NOMO-1 treated with dmso at 0.1 percent for 144 hours (cell line): ENCODE measurements at regions not wholly inside any gene's neighbourhood (a gene's known extent, or its start where the extent isn't known, plus 50 kb on each side); places are given as distances from the start of the nearest gene placed in this dataset.
"Not testable (repeated sequence)": the region's sequence is repeated elsewhere in the genome, so short reads cannot be mapped to it uniquely, and the experiment has no call there.

ENCODE experiments used
- DNase-seq: peaks from one replicate; lab custom pipeline; 2025; ENCODE audit not compliant: unreplicated experiment; lab: John Stamatoyannopoulos, UW

- no peak for DNase-seq
Observed at GRCh38 chr3:59506191-59506590, 456.4 kb upstream of the CFAP20DC start.

DNA sequence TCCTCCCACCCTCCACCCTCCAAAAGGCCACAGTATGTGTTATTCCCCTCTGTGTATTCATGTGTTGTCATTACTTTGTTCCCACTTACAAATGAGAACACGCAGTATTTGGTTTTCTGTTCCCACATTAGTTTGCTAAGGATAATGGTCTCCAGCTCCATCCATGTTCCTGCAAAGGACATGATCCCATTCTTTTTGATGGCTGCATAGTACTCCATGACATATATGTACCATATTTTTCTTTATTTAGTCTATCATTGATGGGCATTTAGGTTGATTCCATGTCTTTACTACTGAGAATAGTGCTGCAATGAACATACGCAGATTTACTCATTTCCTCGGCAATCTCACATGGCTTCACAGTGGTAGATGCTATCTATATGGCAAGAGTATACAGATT lies 453.6 kb upstream of the CFAP20DC start:
- no peak for DNase-seq

DNA sequence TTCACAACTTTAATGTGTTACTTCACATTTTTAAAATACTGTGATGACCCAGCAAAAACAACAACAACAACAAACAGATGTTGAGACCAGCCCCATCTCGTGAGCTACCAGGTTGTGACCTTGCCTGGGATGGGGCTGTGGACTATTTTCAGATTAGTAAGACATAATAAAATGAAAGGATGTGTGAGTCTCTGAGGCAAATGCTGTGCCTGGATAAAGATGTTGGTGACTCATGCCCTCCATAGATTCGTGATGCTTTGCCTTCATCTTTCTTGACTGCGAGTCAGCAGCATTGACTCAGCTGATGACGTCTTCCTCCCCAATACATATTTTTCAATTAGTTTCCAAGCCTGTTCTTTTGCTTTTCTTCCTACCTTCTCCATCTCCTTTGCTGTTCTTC lies 453.0 kb upstream of the CFAP20DC start:
- no peak for DNase-seq

DNA sequence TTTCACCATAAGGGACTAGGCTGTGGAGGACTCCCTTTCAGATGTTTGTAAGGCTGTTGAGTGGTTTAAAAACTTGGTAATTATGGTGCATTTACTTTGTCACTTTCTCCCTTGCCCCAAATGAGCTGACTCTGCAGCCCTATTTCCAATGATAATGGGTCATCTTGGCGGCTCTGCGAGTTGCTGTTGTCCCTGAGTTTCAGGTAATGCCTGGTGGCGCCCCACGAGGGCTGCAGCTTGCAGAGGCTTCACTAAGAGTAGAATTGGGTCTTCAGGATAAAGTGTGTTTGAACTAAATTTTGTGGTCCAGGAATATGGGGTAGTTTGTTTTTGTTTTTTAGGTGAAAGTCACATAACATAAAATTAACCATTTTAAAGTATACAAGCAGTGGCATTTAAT lies 450.1 kb upstream of the CFAP20DC start:
- no peak for DNase-seq

- no peak for DNase-seq
Observed at GRCh38 chr3:59499000-59499399, 449.2 kb upstream of the CFAP20DC start.

DNA sequence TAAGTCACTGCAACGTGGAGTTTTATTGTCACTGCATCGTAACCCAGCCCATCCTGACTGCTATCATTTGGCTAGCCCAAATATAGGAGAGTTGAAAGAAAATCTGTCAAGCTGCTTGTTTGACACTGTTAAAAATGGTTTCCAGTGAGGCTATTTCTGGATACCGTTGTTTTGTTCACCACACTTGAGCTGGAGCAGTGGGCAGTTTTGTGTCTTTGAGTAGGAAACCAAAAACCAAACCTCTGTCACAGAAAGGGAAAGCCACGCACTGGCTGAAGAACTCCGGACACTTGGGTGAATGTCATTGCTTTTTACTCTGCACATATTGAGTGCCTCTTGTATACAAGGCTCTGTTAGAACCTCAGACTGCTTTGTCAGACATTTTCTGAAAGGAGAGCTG lies 446.4 kb upstream of the CFAP20DC start:
- no peak for DNase-seq

GRCh38 chr3:59494969-59495368 lies 445.1 kb upstream of the CFAP20DC start:
- DNase-seq = not testable (repeated sequence)

GRCh38 chr3:59486520-59486919 lies 436.7 kb upstream of the CFAP20DC start:
- DNase-seq = no peak

- DNase-seq = no peak
Observed at GRCh38 chr3:59483191-59483590, 433.4 kb upstream of the CFAP20DC start.

DNA sequence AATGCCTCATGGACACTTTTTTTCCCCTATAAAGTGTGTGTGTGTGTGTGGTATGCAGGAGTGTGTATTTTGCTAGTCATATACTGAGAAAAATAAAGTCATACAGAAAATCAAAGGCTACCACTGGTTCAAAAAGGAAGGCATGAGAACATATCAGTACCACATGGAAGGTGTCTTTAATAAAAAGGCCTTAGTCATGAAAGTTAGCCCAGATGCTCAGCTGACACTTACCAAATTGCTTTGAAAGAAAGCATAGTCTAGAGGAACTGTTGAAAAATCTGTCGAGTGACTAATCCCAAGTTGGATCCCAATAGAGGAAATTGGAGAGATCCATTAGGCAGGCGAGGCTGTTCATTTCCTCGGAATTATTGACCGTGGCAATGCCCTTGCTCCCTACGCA lies 432.9 kb upstream of the CFAP20DC start:
- no peak for DNase-seq

DNA sequence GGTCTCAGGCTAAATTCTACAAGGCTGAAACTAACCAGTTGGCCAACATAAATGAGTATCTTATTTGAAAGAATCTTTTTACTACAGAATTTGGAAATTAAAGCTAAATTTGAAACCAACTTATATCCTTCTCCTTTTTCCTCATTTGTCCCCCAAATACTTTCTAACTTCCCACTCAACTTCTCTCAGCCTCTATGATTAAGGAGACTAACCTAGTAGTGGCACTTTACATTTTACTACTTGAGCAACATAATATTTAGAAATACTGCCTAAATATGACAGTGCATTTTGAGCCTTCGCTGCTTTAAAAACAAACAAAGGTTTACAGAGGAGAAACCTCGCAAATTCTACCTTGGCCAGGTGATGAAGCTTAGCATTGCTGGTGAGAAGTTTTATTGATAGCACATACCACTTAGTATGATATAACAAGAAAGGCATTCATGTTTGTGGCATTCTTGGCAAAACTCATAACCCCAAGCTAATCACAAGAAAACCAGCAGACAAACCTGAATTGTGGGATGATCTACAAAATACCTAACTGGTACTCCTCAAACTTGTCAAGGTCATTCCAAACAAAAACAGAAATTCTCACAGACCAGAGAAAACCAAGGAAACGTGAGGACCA lies 432.1 kb upstream of the CFAP20DC start:
- DNase-seq = no peak

GRCh38 chr3:59480486-59480995 lies 430.7 kb upstream of the CFAP20DC start:
- DNase-seq = peak; percentile 34

DNA sequence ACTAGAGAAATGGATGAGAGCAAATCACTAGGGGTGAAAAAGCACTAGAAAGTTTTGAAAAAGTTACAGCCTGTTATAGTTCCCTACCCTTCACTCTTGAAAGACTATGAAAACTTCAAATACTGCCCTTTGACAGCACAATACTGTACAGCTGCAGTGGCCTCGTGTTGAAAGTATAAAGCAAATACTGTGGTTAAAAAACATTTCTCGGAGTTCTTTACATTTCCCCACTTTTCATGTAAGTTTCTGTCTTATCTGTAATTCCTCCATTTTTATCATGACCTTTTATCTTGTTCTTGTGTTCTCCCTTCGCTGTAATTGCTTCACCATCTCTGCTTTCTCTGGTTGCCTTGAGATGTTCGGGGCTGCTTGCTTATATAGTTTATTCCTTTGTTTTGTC lies 423.8 kb upstream of the CFAP20DC start:
- DNase-seq = no peak

- no peak for DNase-seq
Observed at GRCh38 chr3:59472541-59472940, 422.7 kb upstream of the CFAP20DC start.

DNA sequence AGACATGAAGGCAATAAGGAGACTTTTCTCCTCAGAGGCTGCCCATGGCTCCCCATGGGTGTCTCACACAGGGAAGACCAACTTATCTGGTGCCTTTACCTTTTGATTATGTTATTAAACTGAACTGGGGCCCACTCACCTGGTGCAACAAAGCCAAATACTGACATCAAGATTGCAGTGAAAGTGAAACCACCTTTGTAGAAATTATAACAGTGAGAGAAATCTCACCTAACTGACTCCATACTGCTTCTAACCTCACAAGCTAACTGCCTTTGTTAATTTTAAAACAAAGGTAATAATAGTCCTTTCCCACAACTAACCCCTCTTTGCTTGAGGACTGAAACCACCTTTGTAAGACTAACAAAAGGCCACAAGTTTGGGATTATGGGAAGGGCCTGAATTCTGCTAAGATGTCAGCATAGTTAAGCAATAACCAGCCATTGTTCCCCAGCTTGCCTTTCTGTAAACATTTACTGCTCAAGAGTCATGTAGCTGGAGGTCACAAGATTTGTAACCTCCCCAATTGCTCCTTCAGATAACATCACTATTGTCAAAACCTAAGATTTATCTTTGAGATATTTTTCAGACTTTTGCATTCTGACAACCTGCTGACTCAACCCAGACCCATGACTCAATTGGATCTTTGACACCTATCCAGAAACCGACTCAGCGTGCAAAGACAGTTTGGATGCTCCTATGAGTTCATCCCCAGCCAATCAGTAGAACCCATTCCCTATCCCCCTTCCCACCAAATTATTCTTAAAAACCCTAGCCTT lies 420.3 kb upstream of the CFAP20DC start:
- no peak for DNase-seq

DNA sequence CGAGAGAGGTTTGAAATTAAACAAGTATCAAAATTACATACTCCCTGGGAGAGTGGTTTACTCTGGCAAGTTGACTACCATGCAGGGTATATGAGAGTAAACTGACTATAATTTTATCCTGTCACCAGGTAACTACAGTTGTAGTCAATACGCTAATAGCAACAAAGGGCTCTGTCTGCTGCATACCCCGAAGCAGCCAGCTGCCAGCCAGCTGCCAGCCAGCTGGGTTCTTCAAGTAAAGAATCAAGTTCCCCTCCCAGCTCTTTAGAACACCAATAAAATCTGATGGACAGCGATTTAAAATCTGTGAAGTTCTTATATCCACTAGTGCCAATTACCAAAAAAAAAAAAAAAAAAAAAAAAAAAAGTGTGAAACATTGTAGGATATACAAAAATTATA lies 417.7 kb upstream of the CFAP20DC start:
- DNase-seq = no peak

DNA sequence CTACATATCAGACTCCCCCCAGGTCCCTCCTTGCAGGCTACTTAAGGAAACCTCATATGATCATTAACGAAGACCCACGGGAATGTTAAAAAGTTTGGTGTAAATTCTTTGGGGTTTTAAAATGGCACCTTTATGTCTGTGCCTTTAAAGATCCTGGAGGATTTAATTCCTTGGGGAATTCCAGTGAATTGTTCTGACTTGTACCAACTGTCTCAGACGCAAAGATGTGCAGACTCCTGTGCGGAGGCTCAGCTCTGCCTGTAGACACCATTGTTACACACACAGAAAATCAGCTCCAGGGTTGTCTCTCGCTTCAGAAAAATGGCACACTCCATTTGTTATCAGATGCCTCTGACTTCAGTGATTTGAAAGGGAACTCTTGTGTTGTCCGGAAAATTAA lies 414.4 kb upstream of the CFAP20DC start:
- DNase-seq = no peak

DNA sequence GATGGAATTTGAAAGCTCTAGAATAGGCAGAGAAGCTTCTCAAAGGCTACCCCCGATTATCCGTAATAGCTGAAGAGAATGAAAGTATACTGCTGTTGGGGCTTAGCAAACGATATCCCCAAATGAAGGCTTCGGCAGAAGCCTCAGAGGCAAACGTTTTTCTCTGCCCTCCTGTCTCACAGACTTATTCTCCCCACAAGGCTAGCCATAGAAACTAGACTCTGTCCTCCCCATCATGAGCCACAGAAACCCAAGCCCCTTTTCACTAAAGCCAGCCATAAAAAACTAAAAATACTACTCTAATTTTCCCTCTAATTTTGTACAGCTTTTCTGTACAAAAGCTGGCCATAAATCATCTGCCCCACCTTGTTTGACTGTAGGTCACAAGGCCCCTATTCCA lies 413.4 kb upstream of the CFAP20DC start:
- no peak for DNase-seq

DNA sequence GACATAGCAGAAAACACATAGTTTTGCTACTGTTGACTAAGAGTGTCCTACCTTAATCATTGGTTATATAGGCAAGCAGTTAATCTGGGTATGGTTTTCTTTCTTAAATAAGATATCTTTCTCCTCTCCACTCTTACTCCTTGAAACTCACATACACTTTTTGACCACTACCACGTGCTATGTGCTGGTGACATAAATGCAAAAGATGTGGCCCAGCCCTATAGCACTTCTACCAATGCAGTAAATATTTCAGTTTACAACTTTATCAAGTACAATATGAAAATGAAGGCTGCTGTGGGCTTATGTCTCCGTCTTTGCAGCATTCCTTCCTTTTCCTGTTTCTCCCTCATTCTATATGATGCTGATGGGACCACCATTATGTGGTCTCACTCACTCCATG lies 410.2 kb upstream of the CFAP20DC start:
- DNase-seq = no peak

GRCh38 chr3:59456852-59457485 lies 407.1 kb upstream of the CFAP20DC start:
- DNase-seq = no peak

GRCh38 chr3:59451800-59452746 lies 402.2 kb upstream of the CFAP20DC start:
- DNase-seq = no peak
